ENCODE measurements at regions not wholly inside any gene's neighbourhood (a gene's known extent, or its start where the extent isn't known, plus 50 kb on each side); places are given as distances from the start of the nearest gene placed in this dataset.

DNA sequence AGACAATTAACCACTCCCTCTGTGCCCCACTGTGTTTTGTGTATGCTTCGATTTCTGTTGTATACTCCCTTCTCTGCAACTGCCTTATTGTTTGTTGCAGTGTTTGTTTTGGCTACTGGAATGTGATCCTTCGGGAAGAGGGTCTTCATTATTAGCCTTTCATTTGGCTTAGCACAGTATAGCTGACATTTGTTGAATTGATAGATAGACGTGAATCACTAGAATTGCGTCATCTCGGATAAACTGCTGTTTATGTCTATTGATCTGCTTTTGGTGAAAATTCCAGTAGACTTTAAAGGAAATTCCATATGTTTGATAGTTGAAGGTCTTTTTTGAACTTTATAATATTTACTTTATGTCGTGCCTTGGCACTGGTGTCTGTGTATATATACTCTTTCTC, 189.9 kb upstream of the EYA4 start:
- no peak overlapping the region for H3K4me3 ChIP-seq (replicated peaks; ENCODE audit: low read depth, low read length)
- DNase-seq (ENCODE audit: low read depth) = no peak
- TF ChIP-seq, protein P1, sequence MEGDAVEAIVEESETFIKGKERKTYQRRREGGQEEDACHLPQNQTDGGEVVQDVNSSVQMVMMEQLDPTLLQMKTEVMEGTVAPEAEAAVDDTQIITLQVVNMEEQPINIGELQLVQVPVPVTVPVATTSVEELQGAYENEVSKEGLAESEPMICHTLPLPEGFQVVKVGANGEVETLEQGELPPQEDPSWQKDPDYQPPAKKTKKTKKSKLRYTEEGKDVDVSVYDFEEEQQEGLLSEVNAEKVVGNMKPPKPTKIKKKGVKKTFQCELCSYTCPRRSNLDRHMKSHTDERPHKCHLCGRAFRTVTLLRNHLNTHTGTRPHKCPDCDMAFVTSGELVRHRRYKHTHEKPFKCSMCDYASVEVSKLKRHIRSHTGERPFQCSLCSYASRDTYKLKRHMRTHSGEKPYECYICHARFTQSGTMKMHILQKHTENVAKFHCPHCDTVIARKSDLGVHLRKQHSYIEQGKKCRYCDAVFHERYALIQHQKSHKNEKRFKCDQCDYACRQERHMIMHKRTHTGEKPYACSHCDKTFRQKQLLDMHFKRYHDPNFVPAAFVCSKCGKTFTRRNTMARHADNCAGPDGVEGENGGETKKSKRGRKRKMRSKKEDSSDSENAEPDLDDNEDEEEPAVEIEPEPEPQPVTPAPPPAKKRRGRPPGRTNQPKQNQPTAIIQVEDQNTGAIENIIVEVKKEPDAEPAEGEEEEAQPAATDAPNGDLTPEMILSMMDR (IDR thresholded peaks at IDR 0.05; ENCODE audit: low read length, missing control alignments) = no peak

DNA sequence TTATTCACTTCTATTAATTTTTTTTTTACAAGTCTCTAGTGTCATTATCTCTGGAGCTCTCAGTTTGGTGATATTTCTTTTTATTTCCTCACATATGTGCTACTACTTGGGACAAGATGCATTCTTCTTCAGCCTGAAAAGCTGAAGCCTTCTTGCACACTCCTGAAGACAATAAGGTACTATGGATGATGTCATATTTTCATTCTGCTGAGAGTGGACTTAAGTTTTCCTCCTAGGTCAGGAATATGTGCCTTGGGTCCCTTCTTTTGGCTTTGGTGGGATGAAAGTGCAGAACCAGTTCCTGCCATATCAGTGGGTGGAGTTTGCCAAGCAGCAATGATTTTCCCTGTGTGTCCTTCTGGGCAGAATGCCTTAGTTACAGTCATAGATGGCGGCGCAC, 188.7 kb upstream of the EYA4 start:
- DNase-seq (ENCODE audit: low read depth) = no peak
- no peak overlapping the region for H3K4me3 ChIP-seq (replicated peaks; ENCODE audit: low read depth, low read length)
- TF ChIP-seq, protein P1 (IDR thresholded peaks at IDR 0.05; ENCODE audit: low read length, missing control alignments) = no peak

DNA sequence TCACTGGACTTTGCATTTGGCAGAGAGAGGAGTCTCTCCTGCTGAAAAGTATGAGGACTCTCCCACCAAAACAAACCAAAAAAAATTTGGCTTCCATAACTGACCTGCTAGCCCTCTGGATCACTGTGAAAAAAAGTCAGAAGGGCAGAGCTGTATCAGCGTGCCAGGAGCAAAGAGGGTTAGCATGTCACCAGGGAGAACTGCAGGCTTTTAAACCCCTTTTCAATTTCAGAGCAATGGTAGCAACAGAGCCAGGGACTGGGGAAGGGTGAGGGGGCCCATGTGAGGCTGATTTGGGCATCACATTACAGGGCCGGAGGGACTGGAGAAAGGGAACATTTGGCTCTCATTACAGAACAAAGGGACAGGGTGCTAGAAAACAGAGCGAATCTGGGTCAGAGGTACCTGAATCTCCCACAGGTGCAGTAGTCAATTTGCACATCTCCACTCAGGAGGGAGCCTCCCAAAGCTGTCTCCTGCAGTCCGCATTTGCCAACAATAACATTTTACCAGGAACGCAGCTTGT, 185.7 kb upstream of the EYA4 start:
- DNase-seq (ENCODE audit: low read depth) = no peak
- no peak overlapping the region for H3K4me3 ChIP-seq (replicated peaks; ENCODE audit: low read depth, low read length)
- TF ChIP-seq, protein P1 (IDR thresholded peaks at IDR 0.05; ENCODE audit: low read length, missing control alignments) = no peak

DNA sequence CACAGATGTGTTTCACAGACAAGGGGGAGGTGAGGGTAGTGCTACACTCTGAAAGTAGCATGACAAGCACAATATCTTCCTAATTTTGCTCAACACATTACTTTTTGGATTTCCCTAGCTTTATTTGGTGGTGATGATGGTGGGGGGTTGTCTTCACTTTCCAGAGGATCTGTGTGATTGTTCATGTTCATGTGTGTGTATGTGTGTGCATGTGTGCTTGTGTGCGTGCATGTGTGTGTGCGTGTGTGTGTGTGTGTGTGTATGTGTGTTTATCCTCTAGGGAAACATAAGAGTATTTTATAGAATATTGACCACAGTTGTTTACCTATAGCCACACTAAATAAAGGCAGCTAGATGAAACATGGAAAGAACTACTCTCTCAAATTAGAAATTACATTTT, 183.8 kb upstream of the EYA4 start:
- no peak overlapping the region for H3K4me3 ChIP-seq (replicated peaks; ENCODE audit: low read depth, low read length)
- DNase-seq (ENCODE audit: low read depth) = no peak
- TF ChIP-seq, protein P1 (IDR thresholded peaks at IDR 0.05; ENCODE audit: low read length, missing control alignments) = no peak

DNA sequence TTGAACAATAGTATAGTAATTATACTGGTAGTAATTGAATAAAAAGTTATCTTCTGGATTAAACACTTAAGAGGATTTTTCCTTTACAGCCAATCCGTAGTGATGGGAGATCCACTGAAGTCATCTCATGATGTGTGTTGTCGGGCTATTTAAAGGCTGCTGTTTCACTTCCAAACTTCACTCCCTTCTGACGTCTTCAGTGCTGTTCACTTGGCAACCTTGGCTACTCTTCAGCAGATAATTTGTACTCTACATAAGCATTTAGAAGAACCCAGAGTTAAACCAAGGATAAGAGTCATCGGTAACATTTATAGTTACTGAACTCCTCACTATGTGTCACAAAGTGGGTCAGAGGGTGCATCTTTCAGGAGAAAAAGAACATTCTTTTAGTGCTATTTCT, 179.1 kb upstream of the EYA4 start:
- no peak overlapping the region for H3K4me3 ChIP-seq (replicated peaks; ENCODE audit: low read depth, low read length)
- peak; percentile 87 for DNase-seq (ENCODE audit: low read depth)

DNA sequence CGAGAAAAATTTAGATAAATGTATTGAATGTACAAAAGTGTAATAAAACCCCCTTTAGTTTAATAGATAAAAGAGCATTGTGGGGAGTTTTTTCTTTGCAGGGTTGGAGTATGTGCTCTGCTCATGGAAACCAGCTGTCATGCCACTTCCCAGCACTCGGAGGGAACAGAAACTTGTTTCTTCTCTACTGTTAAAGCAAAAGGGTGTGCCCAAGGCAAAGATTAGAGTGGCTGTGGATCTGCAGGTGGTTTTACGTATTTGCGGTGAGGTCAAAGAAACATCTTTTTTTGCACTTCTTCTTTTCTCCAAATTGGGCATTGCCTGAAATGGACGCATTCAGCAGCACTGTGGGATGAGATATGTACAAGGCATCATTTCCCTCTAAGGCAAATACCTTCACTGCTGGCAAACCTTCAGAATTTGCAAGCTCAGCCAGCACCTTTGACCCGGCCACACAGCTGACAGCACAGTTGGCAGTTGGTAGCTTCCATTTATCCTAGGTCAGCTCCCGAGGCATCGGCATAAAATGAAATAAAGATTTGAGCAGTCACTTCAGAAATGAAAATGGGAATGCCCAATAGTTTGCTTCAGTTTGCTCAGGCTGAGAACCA, 178.4 kb upstream of the EYA4 start:
- TF ChIP-seq, protein P1 (IDR thresholded peaks at IDR 0.05; ENCODE audit: low read length, missing control alignments) = no peak
- no peak overlapping the region for H3K4me3 ChIP-seq (replicated peaks; ENCODE audit: low read depth, low read length)
- peak; percentile 4 for DNase-seq (ENCODE audit: low read depth)

More for the DNA sequence above, 179.1 kb upstream of the EYA4 start:
- TF ChIP-seq, protein P1 (IDR thresholded peaks at IDR 0.05; ENCODE audit: low read length, missing control alignments) = no peak

DNA sequence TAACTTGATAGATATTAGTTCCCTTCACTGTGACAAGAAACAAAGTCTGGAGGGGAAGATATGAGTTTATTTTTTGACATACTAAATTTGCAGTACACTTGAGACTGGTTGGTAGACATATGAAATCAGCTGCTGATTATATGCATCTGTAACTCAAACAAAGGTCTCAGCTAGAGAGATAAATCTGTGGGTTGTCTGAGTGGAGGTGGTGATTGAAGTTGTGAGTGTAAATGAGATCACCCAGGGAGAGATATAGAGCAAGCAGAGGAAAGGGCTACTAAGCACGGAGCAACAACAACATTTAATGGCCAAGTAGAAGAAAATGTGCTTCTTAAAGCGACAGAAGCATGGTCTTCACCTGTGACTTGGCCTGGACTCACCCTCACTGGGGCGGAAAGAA, 173.2 kb upstream of the EYA4 start:
- no peak overlapping the region for H3K4me3 ChIP-seq (replicated peaks; ENCODE audit: low read depth, low read length)
- DNase-seq (ENCODE audit: low read depth) = no peak
- TF ChIP-seq, protein P1 (IDR thresholded peaks at IDR 0.05; ENCODE audit: low read length, missing control alignments) = no peak

Measured in fibroblast of pulmonary artery (primary cell).